HG03139 (cell line): ENCODE measurements at regions not wholly inside any gene's neighbourhood (a gene's known extent, or its start where the extent isn't known, plus 50 kb on each side); places are given as distances from the start of the nearest gene placed in this dataset.

Source experiments
- ATAC-seq: cut with Tn5 transposase; IDR thresholded peaks from one replicate; pipeline ENCODE4 v1.9.1; 2021; ENCODE audit not compliant: unreplicated experiment

GRCh38 chr6:163903541-163903940 is 489.0 kb downstream of the QKI start:
- ATAC-seq, result no peak

- no peak for ATAC-seq
These were observed 488.5 kb downstream of the QKI start for GRCh38 chr6:163902993-163903392.

DNA sequence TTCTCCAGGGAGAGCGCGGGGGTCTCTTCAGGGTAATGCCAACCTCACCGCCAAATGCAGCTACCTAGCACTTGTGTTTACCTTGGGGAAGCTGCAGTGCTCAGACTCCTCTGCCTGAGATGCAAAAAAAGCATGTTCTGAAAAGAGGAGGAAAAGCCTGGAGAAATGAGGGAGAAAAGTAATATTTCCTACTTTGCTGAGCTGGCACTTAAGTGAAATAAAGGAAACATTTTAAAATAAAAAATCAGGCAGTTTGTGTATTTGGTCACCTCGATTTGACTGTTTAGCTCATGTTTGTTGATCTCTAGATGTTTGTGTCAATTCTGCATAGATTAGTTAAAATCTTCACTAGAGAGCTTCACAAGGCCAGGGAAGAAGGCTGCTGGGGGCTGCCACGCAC is 487.2 kb downstream of the QKI start:
- no peak for ATAC-seq

- ATAC-seq, result no peak
These were observed 486.1 kb downstream of the QKI start for GRCh38 chr6:163900570-163900969.

DNA sequence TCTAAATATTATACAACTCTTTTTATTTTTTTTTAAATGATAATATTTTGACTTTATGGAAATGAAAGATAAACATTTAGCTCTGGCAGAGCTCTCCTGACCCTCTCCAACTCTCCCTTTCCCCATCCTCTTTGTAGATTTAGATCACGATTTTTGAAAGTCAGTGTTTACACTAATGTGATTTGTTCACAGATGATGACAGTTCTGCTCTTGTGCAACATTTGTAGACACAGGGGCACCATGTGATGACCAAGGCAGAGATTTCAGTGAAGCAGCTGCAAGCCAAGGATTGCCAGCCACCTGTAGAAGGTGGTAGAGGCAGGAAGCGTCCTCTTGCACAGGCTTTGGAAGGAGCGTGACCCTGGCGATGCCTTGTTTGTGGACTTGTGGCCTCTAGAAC is 483.2 kb downstream of the QKI start:
- ATAC-seq, result no peak

DNA sequence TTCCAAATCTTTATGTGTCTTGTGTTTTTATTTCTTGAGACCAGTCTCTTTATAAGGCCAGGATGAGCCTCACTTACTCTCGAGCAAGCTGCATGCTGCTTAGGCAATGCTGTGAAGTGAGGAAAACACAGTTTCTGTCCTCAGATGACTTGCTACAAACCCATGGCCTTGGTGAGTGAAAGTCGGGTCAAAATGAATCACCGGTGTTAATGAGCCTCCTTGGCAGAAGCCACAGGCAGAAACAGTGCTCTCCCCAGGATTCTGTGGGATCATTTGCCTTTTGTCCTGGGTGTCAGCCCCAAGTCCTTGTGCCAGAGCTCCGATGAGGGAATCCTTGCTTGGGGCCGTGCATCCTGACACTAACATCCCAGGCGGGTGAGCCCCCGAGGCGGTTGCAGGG is 482.5 kb downstream of the QKI start:
- ATAC-seq, result no peak

GRCh38 chr6:163895162-163895561 is 480.6 kb downstream of the QKI start:
- no peak for ATAC-seq

- ATAC-seq, result no peak
These were observed 479.2 kb downstream of the QKI start for GRCh38 chr6:163893609-163894189.

DNA sequence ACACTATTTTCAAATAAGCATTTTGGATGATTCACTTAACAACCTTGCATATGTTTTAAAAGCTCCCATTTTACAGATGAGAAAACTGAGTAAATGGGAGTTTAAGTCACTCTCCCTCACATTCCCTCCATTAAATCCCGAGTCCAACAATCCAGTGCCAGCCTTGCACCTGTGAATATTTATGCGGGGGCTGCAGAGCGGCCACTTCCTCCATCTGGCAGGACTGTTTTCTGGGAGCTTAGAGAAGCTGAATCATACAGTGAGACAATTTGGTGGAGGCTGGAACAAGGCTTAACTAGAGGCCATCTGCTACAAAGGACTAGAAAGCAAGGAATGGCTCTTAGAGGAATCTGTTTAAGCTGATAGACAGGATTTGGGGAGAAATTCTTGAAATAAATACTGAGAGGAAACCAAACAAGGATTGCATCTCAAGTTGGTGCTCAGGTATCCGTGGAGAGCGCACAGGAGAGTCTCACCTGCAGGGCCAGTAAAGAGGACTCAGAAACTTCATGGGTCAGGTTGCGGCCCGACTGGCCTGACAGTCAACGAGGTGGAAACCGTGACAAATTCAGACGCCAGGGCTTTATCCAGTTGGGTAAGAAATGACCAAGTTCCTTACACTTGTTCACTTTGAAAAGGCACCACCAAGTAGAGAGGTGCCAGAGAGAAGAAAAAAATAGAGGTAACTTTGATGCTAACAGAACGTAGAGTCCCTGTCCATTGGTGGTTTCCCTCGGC is 478.5 kb downstream of the QKI start:
- ATAC-seq, result no peak

GRCh38 chr6:163889904-163890514 is 475.5 kb downstream of the QKI start:
- ATAC-seq, result no peak

DNA sequence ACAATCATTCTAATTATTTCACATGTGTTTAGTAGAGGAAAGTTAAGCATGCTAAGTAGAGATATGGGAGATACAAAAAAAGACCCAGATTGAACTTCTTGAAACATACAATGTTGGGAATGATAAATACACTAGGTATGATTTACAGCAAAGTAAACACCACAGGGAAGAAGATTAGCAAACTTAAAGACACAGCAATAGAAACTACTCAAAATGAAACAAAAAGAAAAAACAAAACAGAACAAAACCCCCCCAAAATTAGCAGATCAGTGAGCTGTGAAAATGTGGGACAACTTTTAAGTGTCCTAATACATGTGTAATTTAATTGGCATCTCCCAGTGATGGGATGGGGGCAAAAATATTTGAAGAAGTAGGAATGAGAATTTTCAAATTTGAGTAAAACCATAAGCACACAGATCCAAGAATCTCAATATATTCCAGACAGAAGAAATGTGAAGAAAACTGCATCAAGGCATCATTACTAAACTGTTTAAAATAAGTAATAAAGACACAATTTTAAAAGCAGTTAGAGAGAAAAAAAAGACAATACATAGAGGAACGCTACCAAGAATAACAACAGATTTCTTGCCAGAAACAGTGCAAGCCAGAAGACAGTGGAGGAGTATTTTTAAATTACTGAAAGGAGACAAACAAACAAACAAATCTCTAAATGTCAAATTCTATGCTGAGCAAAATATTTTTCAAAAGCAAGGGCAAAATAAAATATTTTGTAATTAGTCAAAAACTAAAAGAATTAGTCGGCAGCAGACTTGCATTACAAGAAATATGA is 473.7 kb downstream of the QKI start:
- ATAC-seq, result no peak

GRCh38 chr6:163886428-163886827 is 471.9 kb downstream of the QKI start:
- ATAC-seq, result no peak

DNA sequence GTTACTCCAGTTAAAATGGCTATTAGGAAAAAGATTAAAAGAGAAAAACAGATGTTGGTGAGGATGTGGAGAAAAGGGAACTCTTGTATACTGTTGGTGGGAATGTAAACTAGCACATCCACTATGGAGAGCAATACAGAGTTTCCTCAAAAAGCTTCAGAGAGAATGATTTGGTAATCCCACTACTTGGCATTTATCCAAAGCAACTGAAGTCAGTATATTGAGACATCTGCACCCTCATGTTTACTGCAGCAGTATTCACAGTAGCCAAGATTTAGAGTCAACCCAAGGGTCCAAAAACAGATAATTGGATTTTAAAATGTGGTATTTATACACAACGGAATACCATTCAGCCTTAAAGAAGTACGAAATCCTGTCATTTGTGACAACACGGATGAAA is 469.5 kb downstream of the QKI start:
- no peak for ATAC-seq

DNA sequence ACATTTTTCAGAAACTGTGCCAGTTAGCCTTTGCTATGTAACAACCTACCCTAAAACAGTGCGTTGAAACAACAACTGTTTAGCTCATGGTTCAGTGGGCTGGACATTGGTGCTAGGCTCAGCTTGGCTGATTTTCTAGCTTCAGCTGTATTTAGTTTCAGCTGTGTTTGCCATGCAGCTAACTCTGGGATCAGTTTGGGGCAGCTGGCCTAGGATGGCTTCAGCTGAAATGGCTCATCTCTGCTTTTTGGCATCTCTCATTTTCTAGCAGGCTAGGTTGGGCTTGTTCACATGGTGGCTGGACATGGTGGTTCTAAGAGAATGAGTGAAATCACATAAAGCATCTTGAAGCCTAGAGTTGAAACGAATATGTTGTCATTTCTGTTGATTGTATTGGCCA is 464.2 kb downstream of the QKI start:
- no peak for ATAC-seq

DNA sequence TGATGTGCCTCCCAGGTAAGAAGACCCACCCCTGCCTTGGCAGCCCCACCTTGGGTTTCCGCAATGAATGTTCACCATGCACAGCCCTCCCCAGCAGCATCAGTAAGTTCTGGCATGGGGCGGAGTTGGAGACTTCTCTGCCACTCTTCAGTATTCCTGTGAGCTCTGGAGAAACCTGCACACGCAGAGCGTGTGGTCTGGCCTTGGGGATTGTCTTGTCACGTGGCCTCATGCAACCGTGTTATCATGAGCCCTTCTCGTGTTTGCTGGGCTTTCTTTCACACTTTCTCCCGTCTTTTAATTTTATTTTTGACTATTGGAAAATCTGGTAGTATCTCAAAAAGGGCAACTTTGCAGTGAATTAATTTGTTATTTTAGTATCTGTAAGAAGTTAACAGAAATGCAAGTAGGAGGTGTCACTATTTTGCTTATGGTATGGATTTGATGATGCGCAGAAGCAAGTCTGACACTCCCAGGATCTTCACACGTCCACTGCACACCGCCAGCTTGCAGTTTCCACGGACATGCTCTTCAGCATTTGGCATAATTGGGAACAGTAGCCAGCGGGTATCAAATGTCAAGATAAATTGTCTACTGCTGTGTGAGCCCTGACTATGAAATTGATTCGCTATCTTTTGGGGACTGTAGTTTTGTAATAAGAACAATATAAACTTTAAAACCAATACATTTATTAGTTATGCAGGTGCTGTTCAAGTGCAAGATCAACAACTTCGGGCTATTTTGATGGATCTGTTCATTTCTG is 463.5 kb downstream of the QKI start:
- no peak for ATAC-seq

GRCh38 chr6:163876391-163876790 is 461.9 kb downstream of the QKI start:
- ATAC-seq, result no peak

DNA sequence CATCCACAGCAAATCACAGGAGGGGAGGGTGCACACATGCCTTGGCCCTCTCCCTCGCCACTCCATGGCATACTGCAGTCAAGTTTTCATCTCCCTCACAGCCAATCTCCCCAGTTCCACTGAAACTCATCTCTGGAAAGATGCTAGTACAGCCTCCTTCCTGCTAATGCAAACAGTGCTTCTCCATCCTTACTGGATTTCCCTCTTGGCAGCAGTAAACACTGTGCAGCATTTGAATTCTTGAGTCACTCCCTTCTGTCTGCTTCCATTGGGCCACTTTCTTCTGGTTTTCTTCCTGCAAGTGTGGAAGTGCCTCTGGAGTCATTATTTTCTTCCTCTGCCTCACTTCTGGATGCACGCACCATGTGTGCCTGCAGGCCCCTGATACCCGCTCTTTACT is 460.3 kb downstream of the QKI start:
- no peak for ATAC-seq

DNA sequence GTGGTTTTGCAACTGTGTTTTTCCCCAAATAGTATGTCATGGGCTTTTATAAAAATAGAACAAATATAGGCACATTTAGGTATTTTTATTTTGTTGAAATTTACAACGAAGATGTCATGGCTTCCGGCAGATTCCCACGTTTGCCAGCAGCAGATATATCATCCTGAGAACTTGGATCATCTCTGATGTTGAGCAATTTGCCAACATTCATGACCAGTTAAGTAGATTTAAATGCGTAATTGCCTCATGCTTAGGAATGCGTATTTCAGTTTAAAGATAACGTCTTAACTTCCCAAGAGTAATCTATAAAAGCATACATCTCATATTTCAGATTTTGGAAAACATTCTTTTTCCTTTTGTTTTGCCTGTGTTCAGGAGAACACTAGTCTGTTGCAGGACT is 457.8 kb downstream of the QKI start:
- no peak for ATAC-seq

DNA sequence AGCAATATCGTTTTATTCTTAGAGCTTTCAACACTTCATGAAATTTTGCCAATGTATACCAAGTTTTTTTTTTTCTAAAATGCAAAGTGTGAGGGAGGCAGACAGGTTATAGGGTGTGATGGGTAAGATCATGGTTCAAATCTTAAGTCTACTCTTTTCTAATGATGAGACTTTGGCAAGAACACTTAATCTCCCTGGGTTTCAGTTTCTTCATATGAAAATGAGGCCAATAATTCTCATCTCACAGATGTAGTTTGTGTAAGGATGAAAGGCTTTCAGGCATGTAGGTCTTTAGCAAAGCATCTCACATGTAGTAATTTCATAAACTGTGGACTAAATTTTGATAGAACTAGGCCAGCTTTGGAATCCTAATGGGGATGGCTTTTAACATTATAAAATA is 457.1 kb downstream of the QKI start:
- no peak for ATAC-seq

DNA sequence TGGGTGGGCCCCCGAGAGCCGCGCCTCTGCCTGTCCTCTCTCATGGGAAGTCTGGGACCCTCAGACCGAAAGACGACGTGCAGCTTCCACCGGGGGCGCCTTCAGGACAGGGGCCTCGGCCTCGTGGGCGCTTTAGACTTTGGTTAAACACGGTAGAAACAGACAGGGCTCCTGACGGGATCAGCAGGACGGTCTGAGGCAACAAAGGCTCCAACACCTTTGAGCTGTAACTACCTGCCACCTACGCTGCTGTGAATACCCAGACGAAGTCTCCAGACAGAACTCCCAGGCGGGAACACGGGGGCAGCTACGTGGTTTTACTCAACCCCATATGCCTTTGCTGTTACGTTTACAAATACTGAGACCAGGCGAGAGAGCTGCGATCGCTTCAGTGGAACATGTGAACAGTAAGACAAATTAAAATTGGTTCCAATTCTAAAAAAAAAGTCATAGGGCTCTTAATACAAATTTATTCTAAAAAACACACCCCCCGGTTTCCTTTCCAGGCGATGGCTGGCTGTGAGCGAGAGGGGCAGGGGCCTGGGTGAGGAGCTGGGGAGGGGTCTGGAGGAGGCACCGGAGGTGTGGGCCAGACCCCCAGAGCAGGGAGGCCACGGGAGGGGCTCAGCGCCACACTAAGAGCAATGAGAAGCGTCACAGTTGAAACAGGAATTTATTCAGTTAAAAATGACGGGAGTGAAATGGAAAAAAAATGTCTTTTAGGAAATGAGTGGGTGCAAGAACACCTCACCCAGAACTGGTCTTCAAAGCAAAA is 453.2 kb downstream of the QKI start:
- no peak for ATAC-seq
